ENCODE measurements at regions not wholly inside any gene's neighbourhood (a gene's known extent, or its start where the extent isn't known, plus 50 kb on each side); places are given as distances from the start of the nearest gene placed in this dataset.

GRCh38 chr5:97854871-97855762 lies 672.1 kb upstream of the RIOK2 start:
- Mint-ChIP-seq H3K4me1 (ENCODE audit: unreplicated experiment) (peaks cover 3% of the 10 kb centered on the region), H3K4me3 (ENCODE audit: unreplicated experiment) (no peak overlapping the region), H3K9me3 (ENCODE audit: unreplicated experiment) (peaks cover 34% of the 10 kb centered on the region), H3K27me3 (ENCODE audit: unreplicated experiment) (no peaks in the 10 kb centered on the region), H3K36me3 (ENCODE audit: unreplicated experiment) (peaks cover 4% of the 10 kb centered on the region), H3K27ac (ENCODE audit: unreplicated experiment) (no peak overlapping the region)
- DNase-seq (ENCODE audit: extremely low spot score, unreplicated experiment), result no peak
- TF ChIP-seq, protein P1, sequence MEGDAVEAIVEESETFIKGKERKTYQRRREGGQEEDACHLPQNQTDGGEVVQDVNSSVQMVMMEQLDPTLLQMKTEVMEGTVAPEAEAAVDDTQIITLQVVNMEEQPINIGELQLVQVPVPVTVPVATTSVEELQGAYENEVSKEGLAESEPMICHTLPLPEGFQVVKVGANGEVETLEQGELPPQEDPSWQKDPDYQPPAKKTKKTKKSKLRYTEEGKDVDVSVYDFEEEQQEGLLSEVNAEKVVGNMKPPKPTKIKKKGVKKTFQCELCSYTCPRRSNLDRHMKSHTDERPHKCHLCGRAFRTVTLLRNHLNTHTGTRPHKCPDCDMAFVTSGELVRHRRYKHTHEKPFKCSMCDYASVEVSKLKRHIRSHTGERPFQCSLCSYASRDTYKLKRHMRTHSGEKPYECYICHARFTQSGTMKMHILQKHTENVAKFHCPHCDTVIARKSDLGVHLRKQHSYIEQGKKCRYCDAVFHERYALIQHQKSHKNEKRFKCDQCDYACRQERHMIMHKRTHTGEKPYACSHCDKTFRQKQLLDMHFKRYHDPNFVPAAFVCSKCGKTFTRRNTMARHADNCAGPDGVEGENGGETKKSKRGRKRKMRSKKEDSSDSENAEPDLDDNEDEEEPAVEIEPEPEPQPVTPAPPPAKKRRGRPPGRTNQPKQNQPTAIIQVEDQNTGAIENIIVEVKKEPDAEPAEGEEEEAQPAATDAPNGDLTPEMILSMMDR (IDR thresholded peaks at IDR 0.05), result no peak

- TF ChIP-seq, protein P1 (IDR thresholded peaks at IDR 0.05), result no peak
- Mint-ChIP-seq H3K9me3 (ENCODE audit: unreplicated experiment) (no peaks in the 10 kb centered on the region), H3K4me1 (ENCODE audit: unreplicated experiment) (no peaks in the 10 kb centered on the region), H3K36me3 (ENCODE audit: unreplicated experiment) (no peaks in the 10 kb centered on the region), H3K27me3 (ENCODE audit: unreplicated experiment) (no peaks in the 10 kb centered on the region), H3K4me3 (ENCODE audit: unreplicated experiment) (no peak overlapping the region), H3K27ac (ENCODE audit: unreplicated experiment) (no peak overlapping the region)
- DNase-seq (ENCODE audit: extremely low spot score, unreplicated experiment), result no peak
Measured at GRCh38 chr5:97874491-97874890, 691.4 kb upstream of the RIOK2 start.

GRCh38 chr5:97876272-97876671 lies 693.2 kb upstream of the RIOK2 start:
- Mint-ChIP-seq H3K9me3 (ENCODE audit: unreplicated experiment) (no peaks in the 10 kb centered on the region), H3K27ac (ENCODE audit: unreplicated experiment) (no peak overlapping the region), H3K4me3 (ENCODE audit: unreplicated experiment) (no peak overlapping the region), H3K27me3 (ENCODE audit: unreplicated experiment) (no peaks in the 10 kb centered on the region), H3K36me3 (ENCODE audit: unreplicated experiment) (no peaks in the 10 kb centered on the region), H3K4me1 (ENCODE audit: unreplicated experiment) (no peaks in the 10 kb centered on the region)
- DNase-seq (ENCODE audit: extremely low spot score, unreplicated experiment), result no peak
- TF ChIP-seq, protein P1 (IDR thresholded peaks at IDR 0.05), result no peak

DNA sequence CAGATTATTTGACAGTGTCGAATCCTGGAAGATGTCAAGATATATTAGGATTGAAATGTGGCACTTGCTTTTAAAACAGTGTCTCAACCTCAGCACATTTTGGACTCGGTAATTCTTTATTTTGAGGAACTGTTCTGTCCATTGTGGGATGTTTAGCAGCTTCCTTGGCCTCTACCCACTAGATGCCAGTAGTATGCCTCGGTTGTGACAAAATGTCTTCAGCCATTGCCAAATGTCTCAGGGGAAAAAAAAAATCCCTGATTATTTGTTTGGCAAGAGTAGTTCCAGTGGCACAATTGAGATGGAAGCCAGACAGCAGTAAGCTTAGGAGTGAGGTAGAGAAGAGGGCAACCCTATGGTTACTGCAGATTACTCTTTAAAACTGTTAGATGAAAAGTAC lies 694.5 kb upstream of the RIOK2 start:
- H3K27ac Mint-ChIP-seq (ENCODE audit: unreplicated experiment), result no peak overlapping the region
- TF ChIP-seq, protein P1 (IDR thresholded peaks at IDR 0.05), result no peak

DNA sequence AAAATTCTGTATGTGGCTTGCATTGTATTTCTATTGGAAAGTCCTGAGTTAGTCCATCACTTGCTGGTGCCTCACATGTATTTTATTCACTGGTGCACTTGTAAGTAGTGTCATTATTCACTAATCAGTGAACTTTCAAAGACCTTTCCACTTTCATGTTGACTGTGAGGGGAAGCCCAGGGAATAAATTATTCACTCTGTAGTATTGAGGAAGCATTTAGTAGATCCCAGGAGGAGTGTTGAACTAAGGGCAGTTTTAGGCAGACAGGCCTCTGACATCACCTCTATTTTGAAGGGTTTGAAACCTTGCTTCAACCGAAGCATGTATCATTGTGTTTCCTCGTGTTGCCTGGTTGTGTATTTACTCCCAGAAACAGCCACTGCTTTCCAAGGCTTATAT lies 705.4 kb upstream of the RIOK2 start:
- no peaks in the 10 kb centered on the region for H3K27me3 Mint-ChIP-seq (ENCODE audit: unreplicated experiment)
- no peaks in the 10 kb centered on the region for H3K4me1 Mint-ChIP-seq (ENCODE audit: unreplicated experiment)
- peaks cover 4% of the 10 kb centered on the region for H3K9me3 Mint-ChIP-seq (ENCODE audit: unreplicated experiment)
- H3K4me3 Mint-ChIP-seq (ENCODE audit: unreplicated experiment), result no peak overlapping the region
- DNase-seq (ENCODE audit: extremely low spot score, unreplicated experiment), result no peak
- no peaks in the 10 kb centered on the region for H3K36me3 Mint-ChIP-seq (ENCODE audit: unreplicated experiment)
- TF ChIP-seq, protein P1 (IDR thresholded peaks at IDR 0.05), result no peak
- no peak overlapping the region for H3K27ac Mint-ChIP-seq (ENCODE audit: unreplicated experiment)

More for the DNA sequence above, 694.5 kb upstream of the RIOK2 start:
- no peak for DNase-seq (ENCODE audit: extremely low spot score, unreplicated experiment)
- H3K27me3 Mint-ChIP-seq (ENCODE audit: unreplicated experiment), result no peaks in the 10 kb centered on the region
- no peak overlapping the region for H3K4me3 Mint-ChIP-seq (ENCODE audit: unreplicated experiment)
- no peaks in the 10 kb centered on the region for H3K4me1 Mint-ChIP-seq (ENCODE audit: unreplicated experiment)
- H3K9me3 Mint-ChIP-seq (ENCODE audit: unreplicated experiment), result no peaks in the 10 kb centered on the region
- no peaks in the 10 kb centered on the region for H3K36me3 Mint-ChIP-seq (ENCODE audit: unreplicated experiment)

All from osteocyte (in vitro differentiated cells).